Head of caudate nucleus (tissue), 42 donors: ENCODE measurements at regions not wholly inside any gene's neighbourhood (a gene's known extent, or its start where the extent isn't known, plus 50 kb on each side); places are given as distances from the start of the nearest gene placed in this dataset.

Experiments used
- DNase-seq, 42 donors: peaks; one replicate each; pipeline versions ENCODE4 v3.0.0 to v3.0.0-alpha.2; 2020 to 2021; ENCODE audit warnings: mixed read lengths in 7 of 42
- intact Hi-C: fragments of 100-400 bp; cut with DNase I; formaldehyde crosslinking; loops from one replicate; pipeline ENCODE4 v1.15.0; 2022

DNA sequence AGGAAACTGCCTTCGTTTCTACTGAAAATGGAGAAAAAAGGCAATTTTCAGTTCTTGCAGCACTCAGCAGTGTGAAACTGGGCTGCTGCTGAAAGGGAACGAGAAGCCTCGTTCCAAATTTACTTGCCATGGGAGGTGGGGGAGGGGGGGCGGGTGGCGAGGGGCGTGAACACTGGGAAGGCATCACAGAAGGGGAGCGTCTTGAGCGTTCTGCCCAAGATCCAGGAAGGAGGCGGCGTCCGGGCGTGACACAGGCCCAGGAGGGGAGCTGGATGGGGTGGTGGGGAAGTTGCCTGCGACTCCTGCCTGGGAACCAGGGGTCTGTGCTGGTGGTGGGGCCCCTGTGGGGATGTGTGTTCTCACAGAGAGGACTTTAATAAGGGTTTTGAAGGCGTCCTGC is 213.5 kb downstream of the CTTN start:
- intact Hi-C loops, result no loop called here
- no peak for DNase-seq

DNA sequence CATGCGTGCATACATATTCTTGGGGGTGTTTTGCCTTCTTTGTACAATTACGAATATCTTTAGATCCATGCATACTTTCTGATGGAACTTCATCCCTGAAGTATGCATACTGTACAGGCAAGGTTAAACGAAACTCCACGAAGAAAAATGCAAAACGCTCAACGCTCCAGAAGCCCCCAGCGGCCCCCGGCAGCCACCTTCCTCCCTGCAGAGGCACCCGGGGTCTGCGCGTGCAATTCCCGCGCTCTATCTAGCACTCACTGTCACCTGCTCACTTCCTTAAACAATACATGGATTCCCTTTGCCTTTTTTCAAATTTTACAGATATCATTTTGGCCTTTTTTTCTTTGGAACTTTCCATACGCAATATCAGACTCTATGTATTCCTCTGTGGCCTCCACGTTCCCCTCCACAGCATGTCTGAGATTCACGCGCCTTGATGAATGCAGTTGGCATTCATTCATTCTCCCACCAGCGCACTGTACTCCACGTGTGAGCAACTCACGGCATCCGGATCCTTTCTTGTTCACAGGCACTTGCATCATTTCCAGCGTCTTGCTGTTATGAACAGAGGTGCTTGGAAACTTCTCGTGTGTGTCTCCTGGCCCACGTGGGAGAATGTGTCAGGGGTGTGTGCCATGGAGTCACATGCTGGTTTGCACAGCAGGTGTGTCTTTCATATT is 214.3 kb downstream of the CTTN start:
- intact Hi-C loops, result no loop called here
- DNase-seq, result peak in 36 of 42 donors; percentile 22 to 86 (median 56)

DNA sequence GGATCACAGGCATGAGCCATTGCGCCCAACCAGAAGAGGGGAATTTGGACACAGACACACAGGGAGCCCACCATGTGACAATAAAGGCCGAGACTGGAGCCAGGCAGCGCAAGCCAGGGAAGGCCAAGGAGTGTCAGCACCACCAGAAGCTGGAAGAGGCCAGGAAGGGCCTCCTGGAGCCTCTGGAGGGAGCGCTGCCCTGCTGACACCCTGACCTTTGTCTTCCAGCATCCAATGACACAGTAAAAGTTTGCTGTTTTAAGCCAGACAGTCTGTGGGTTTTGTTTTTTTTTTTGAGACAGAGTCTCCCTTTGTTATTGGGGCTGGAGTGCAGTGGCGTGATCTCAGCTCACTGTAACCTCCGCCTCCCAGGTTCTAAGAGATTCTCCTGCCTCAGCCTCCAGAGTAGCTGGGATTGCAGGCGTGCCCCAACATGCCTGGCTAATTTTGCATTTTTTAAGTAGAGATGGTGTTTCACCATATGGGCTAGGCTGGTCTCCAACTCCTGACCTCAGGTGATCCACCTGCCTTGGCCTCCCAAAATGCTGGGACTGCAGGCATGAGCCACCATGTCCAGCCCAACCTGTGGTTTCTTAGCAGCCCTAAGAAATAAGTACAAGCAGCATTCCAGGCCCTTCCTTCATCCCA is 215.8 kb downstream of the CTTN start:
- no peak for DNase-seq
- intact Hi-C loops, result no loop called here

DNA sequence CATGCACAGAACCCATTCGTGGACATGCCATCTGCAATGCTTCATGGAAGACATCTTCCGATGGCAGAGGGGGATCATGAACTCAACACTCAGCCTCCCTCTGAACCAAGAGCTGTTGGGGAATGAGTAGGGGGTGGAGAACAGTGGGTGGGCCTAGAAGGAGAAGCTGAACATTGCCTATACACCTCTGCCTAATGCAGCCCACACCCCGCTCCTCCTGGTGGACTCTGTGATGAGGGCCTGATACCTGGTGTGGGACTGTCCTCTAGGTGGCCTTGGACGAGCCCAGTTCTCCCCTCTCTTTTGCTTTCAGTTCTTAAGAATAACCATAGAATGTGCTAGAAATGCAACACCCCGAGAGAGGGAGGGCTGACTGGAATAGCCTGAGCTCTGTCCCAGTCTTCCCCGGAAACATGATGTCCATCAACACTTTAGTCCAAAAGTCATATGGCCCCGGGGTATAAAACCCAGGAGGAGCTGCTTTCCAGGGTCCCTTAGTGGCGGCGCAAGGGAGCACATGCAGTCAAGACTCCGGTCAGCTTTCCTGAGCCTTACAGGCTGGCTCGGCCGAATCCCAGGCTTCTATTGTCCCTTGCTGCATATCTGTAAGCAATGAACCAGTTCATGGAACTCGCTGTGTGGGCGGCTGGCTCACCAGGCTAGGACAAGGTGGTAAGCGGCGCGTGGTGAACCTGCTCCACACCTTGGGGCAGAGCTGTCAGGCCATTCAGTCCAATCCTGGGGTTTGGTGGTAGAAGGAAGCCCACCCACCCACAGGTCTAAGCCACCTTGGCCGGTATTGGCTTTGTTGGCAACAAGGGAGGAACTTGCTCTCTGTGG is 216.9 kb downstream of the CTTN start:
- DNase-seq, result no peak
- intact Hi-C loops, result no loop called here

DNA sequence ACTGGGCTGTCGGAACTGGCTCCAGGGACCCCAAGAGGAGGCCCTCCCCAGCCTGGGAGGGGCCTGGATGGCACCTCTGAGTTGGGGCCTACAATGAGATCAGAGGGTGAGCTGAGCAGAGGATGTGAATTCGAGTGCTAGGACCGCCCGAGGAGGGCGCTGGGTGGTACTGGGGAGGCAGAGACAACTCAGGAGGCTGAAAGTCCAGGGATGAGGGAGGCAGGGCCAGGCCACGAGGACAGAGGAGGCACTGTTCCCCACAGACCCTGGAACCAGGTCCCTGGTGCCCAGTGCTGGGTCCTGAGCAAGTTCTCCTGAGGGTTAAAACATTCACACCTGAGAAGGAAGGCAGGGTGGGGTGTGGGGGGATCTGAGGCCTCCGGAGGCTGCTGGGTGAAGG is 218.0 kb downstream of the CTTN start:
- intact Hi-C loops, result no loop called here
- DNase-seq, result no peak

DNA sequence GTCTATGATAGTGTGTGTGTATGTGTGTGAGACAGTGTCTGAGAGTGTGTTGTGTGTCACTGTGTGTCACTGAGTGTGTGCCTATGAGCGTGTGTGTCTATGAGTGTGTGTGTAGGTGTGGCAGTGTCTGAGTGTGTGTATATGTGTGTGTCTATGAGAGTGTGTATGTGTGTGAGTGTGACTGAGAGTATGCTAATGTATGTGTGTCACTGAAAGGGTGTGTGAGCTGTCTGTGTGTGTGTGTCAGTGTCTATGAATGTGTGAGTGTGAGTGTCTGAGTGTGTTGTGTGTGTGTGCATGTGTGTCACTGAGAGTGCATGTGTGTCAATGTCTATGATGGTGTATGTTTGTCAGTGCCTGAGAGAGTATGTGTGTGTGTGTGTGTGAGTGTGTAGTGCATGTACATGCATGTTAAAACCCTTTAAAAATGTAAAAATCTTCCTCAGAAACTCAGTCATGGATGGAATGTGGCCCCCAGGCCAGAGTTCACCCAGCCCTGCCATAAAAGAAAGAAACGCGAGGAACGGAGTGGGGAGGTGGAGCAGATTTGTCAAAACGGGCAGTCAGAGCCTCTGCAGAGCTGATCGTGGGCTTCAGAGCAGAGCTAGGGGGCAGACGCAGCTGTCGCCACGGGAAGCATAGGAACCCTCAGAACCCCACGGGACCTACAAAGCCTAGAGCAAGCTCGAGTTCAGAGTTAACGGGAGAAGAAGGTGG is 218.8 kb downstream of the CTTN start:
- intact Hi-C loops, result no loop called here
- no peak for DNase-seq

DNA sequence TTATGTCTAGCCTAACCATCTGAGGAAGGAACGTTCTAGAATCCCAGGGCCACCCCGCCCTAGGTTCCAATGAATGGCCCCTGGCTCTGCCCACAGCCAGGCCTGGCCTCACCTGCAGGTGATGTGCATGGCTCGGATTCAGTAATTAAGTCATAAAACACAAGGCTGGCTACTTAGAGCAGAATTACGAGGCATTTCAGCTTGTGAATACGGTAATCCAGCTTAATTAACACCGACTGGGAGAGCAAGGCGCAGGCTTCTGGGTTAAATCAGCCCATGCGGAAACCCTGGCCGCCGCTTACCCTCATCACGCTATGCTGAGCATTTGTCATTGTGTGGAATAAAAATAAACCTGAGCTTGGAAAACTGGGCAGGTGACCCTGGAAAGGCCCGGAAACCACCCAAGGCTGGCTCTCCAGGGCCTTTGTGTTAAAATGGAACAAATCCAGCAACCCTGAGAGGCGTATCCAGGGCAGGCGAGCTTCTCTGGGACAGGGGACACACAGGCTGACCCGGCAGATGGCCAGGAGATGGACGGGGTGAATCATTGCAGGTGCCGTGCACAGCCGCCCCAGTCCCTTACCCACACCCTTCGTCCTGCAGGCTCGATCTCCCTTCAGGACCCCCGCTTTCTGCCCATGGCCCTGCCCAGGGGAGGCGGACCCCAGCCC is 220.2 kb downstream of the CTTN start:
- intact Hi-C loops, result no loop called here
- no peak for DNase-seq

DNA sequence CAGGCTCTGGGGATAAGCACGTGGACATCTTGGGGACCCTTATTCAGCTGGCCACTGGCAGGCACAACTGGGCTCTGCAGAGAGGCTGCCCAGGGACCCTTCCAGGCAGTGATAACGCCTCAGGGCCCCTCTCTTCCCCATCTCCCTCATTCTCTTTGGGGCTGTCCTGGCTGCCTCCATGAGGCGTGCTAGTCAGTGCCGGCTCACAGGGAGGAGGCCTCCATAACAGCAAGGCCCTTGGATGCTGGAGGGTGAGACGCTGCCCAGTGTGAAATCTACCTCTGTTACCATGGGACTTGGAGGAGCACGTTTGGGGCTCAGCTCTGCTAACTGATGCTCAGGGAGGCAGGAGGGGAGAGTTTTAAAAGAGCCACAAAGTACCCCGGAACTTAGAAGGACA is 221.3 kb downstream of the CTTN start:
- no peak for DNase-seq
- intact Hi-C loops, result no loop called here

GRCh38 chr11:70620510-70621184 is 222.3 kb downstream of the CTTN start:
- intact Hi-C loops, result no loop called here

GRCh38 chr11:70621241-70621640 is 222.9 kb downstream of the CTTN start:
- DNase-seq, result no peak
- intact Hi-C loops, result no loop called here

More at GRCh38 chr11:70620510-70621184, 222.3 kb downstream of the CTTN start:
- no peak for DNase-seq

- intact Hi-C loops, result no loop called here
- DNase-seq, result no peak
These were observed 223.8 kb downstream of the CTTN start for GRCh38 chr11:70622091-70622490.

- intact Hi-C loops, result no loop called here
- DNase-seq, result no peak
These were observed 225.7 kb downstream of the CTTN start for GRCh38 chr11:70623906-70624597.

DNA sequence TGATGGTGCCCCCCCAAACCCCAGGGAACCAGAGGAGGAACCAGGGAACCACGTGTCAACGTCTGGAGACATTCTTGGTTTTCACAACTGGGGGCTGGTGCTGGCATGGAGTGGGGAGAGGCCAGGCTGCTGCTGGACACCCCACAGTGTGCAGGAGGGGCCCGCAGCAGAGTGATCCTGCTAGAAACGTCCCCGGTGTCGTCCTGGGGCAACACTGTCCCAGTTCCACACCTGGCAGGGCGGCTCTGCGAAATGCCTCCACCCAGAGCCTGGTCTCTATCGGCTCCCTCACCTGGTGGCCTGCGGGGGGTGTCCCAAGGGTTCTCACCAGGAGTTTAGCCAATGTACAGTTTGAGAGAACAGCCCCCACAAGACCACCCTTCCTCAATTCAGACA is 226.3 kb downstream of the CTTN start:
- intact Hi-C loops, result no loop called here
- no peak for DNase-seq

DNA sequence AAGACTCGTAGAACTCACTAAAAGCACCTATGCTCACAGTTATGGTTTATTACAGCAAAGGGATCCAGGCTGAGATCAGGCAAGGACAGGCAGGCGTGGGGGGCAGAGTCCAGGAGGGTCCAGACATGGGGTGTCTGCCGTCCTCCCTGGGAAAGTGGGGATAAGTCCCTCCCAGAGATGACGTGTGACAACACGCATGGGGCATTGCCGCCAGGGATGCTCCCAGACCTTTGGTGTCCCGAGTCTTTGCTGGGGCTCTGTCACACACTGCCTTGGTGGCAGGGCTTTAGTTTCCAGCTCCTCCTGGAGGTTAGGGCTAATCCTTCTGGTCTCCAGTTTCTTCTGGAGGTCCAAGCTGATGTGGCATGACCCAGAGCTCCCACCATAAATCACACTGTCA is 226.7 kb downstream of the CTTN start:
- no peak for DNase-seq

GRCh38 chr11:70625582-70626518 is 227.5 kb downstream of the CTTN start:
- intact Hi-C loops, result no loop called here
- peak; percentile 51 to 95 (median 83) for DNase-seq

More for the DNA sequence above, 226.7 kb downstream of the CTTN start:
- intact Hi-C loops, result no loop called here

DNA sequence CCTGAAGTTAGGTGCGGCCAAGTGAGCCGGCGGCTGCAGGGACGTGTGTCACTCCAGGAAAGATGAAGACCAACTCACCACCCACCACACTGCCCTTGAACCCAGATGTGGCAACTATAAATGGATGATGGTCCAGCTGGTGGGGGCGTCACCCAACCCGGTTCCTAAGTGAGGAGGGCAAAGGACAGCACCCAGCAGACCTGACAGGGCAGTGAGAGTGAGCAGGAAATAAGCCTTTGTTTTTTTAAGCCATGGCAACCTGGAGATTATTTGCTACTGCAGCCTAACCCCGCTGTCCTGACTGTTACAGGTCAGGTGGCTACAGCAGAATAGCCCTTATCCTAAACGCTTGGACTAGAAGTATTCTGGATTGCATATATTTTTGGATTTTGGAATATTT is 228.9 kb downstream of the CTTN start:
- intact Hi-C loops, result no loop called here
- no peak for DNase-seq
